ENCODE measurements at regions not wholly inside any gene's neighbourhood (a gene's known extent, or its start where the extent isn't known, plus 50 kb on each side); places are given as distances from the start of the nearest gene placed in this dataset.

GRCh38 chr3:159137949-159138348 is 336.1 kb downstream of the MFSD1 start:
- H3K9ac ChIP-seq (ENCODE audit: low read length) = no peak overlapping the region
- H3F3A ChIP-seq (ENCODE audit: insufficient read depth) = no peaks in the 10 kb centered on the region
- no peaks in the 10 kb centered on the region for H3K36me3 ChIP-seq (ENCODE audit: low read length)

DNA sequence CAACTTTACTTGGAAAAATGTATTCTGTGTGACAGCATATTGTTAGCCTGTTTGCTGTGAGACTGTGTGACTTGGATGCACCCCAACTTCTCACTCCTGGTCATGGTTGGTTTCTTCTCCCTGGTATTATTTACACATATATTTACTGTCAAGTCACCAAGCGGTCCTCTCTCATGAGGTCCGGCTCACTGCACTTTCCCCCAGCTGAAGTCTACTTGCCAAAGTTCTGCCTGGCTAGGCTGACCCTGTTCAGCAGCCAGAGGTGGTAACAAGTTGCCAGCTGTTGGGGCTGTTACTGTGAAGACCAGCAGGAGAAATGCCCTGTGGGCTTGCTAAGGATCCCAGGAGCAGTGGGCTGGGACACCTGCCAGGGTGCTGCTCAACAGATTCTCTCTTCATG is 337.5 kb downstream of the MFSD1 start:
- no peak overlapping the region for H3K4me3 ChIP-seq (ENCODE audit: insufficient read depth, low read length, poor library complexity, severe bottlenecking)
- H3K27me3 ChIP-seq (ENCODE audit: low read length) = no peaks in the 10 kb centered on the region
- no peak overlapping the region for H2AFZ ChIP-seq (ENCODE audit: low read depth, low read length, severe bottlenecking)
- H3K36me3 ChIP-seq (ENCODE audit: low read length) = no peaks in the 10 kb centered on the region
- H3K4me2 ChIP-seq (ENCODE audit: low read depth, low read length, poor library complexity, severe bottlenecking) = no peak overlapping the region
- H3K9me2 ChIP-seq (replicated peaks; ENCODE audit: insufficient read depth, low read length) = no peaks in the 10 kb centered on the region
- no peaks in the 10 kb centered on the region for H3F3A ChIP-seq (ENCODE audit: insufficient read depth)
- H4K20me1 ChIP-seq (ENCODE audit: low read depth, low read length) = no peaks in the 10 kb centered on the region
- no peak overlapping the region for H3K9ac ChIP-seq (ENCODE audit: low read length)
- no peaks in the 10 kb centered on the region for H3K9me3 ChIP-seq (ENCODE audit: insufficient read depth, low read length)
- no peaks in the 10 kb centered on the region for H3K79me2 ChIP-seq (ENCODE audit: insufficient read depth, low read length)
- no peak overlapping the region for H3K27ac ChIP-seq (ENCODE audit: low read depth, low read length)
- TF ChIP-seq CTCF (IDR thresholded peaks at IDR 0.05; ENCODE audit: insufficient read depth, low read length, poor library complexity, severe bottlenecking) (no peak), EZH2phosphoT487 (conservative IDR thresholded peaks at IDR 0.05; ENCODE audit: low read length) (no peak)

More at GRCh38 chr3:159137949-159138348, 336.1 kb downstream of the MFSD1 start:
- no peaks in the 10 kb centered on the region for H3K9me3 ChIP-seq (ENCODE audit: insufficient read depth, low read length)
- no peaks in the 10 kb centered on the region for H3K9me2 ChIP-seq (replicated peaks; ENCODE audit: insufficient read depth, low read length)
- H4K20me1 ChIP-seq (ENCODE audit: low read depth, low read length) = no peaks in the 10 kb centered on the region
- H3K27me3 ChIP-seq (ENCODE audit: low read length) = no peaks in the 10 kb centered on the region
- TF ChIP-seq CTCF (IDR thresholded peaks at IDR 0.05; ENCODE audit: insufficient read depth, low read length, poor library complexity, severe bottlenecking) = no peak
- TF ChIP-seq EZH2phosphoT487 (conservative IDR thresholded peaks at IDR 0.05; ENCODE audit: low read length) = no peak
- H3K4me2 ChIP-seq (ENCODE audit: low read depth, low read length, poor library complexity, severe bottlenecking) = no peak overlapping the region
- no peaks in the 10 kb centered on the region for H3K79me2 ChIP-seq (ENCODE audit: insufficient read depth, low read length)
- H3K27ac ChIP-seq (ENCODE audit: low read depth, low read length) = no peak overlapping the region
- H3K4me3 ChIP-seq (ENCODE audit: insufficient read depth, low read length, poor library complexity, severe bottlenecking) = no peak overlapping the region
- H2AFZ ChIP-seq (ENCODE audit: low read depth, low read length, severe bottlenecking) = no peak overlapping the region

DNA sequence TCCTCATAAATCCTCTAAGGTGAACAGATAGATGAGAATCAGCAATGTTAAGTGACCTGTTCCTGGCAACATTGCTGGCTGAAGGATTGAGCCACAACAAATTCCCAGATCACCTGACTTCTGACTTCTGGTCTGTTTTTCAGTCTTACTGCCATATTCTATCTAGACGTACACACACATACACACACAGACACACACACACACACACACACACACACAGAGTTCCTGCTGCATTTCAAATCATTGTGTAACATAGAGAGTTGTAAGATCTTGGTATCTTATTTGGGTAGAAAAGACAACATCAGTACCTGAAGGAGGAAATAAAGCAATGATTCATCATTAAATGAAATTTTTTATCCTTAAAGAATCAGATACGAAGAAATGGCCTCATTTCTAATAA is 342.6 kb downstream of the MFSD1 start:
- H3K27me3 ChIP-seq (ENCODE audit: low read length) = no peaks in the 10 kb centered on the region
- H3K79me2 ChIP-seq (ENCODE audit: insufficient read depth, low read length) = no peaks in the 10 kb centered on the region
- no peak overlapping the region for H3K27ac ChIP-seq (ENCODE audit: low read depth, low read length)
- no peaks in the 10 kb centered on the region for H3K36me3 ChIP-seq (ENCODE audit: low read length)
- no peak overlapping the region for H3K9ac ChIP-seq (ENCODE audit: low read length)
- no peak for TF ChIP-seq CTCF (IDR thresholded peaks at IDR 0.05; ENCODE audit: insufficient read depth, low read length, poor library complexity, severe bottlenecking)
- TF ChIP-seq EZH2phosphoT487 (conservative IDR thresholded peaks at IDR 0.05; ENCODE audit: low read length) = no peak
- H4K20me1 ChIP-seq (ENCODE audit: low read depth, low read length) = no peaks in the 10 kb centered on the region
- H3F3A ChIP-seq (ENCODE audit: insufficient read depth) = no peaks in the 10 kb centered on the region
- H3K4me2 ChIP-seq (ENCODE audit: low read depth, low read length, poor library complexity, severe bottlenecking) = no peak overlapping the region
- no peak overlapping the region for H2AFZ ChIP-seq (ENCODE audit: low read depth, low read length, severe bottlenecking)
- no peak overlapping the region for H3K4me3 ChIP-seq (ENCODE audit: insufficient read depth, low read length, poor library complexity, severe bottlenecking)
- H3K9me3 ChIP-seq (ENCODE audit: insufficient read depth, low read length) = no peaks in the 10 kb centered on the region
- H3K9me2 ChIP-seq (replicated peaks; ENCODE audit: insufficient read depth, low read length) = no peaks in the 10 kb centered on the region

Measured in SU-DHL-6 (cell line).